SK-N-SH (cell line): ENCODE measurements at regions not wholly inside any gene's neighbourhood (a gene's known extent, or its start where the extent isn't known, plus 50 kb on each side); places are given as distances from the start of the nearest gene placed in this dataset.

ENCODE experiments used
- CTCF ChIA-PET: fragments of 300-600, 350-600 bp; formaldehyde crosslinking; extraction: SDS; loops from one replicate; lab custom pipeline; 2021; lab: Yijun Ruan, JAX
- POLR2A ChIA-PET: fragments of 350-600 bp; sonication (Branson Sonifier 250); formaldehyde crosslinking; extraction: SDS; loops from one replicate; lab custom pipeline; 2020; ENCODE audit warnings: antibody characterized with exemption, inconsistent platforms; lab: Yijun Ruan, JAX
- DNase-seq: peaks from one replicate; pipeline ENCODE4 v3.0.0; 2012
- H2AFZ ChIP-seq: fragments of 200-600 bp; sonication (generic); 2 replicates; pipeline ENCODE4 v1.8.1; 2016; ENCODE audit warnings: antibody characterized with exemption, mild to moderate bottlenecking, low read depth
- H3F3A ChIP-seq: fragments of 200-600 bp; sonication (generic); replicated peaks from 2 replicates; pipeline ENCODE3; 2016; ENCODE audit warnings: antibody characterized with exemption, mild to moderate bottlenecking; ENCODE audit not compliant: insufficient read depth
- H3K27ac ChIP-seq, 2 experiments: fragments of 200-500 bp in 1 of 2; fragments of 200-600 bp in 1 of 2; sonication (Bioruptor generic) in 1 of 2; sonication (generic), shearing (Covaris generic) in 1 of 2; 2 replicates each; pipeline versions ENCODE4 v1.5.1 to v1.6.1; 2014 to 2016; ENCODE audit warnings: low read depth in 2 of 2, inconsistent platforms in 1 of 2, low read length in 1 of 2, mild to moderate bottlenecking in 1 of 2, mixed read lengths in 1 of 2
- H3K27me3 ChIP-seq: fragments of 200-600 bp; sonication (generic), shearing (Covaris generic); 2 replicates; pipeline ENCODE4 v1.6.1; 2016; ENCODE audit warnings: mixed run types; ENCODE audit not compliant: insufficient read depth
- H3K36me3 ChIP-seq, 2 experiments: fragments of 200-500 bp in 1 of 2; fragments of 200-600 bp in 1 of 2; sonication (Bioruptor generic) in 1 of 2; sonication (generic) in 1 of 2; replicated peaks in 1 of 2; 2 replicates each; pipeline versions ENCODE3 to v1.5.1; 2014 to 2016; ENCODE audit warnings: low read length in 1 of 2, mild to moderate bottlenecking in 1 of 2; ENCODE audit not compliant: insufficient read depth in 2 of 2, control insufficient read depth in 1 of 2
- H3K4me1 ChIP-seq, 2 experiments: fragments of 200-500 bp in 1 of 2; fragments of 200-600 bp in 1 of 2; sonication (Bioruptor generic) in 1 of 2; sonication (generic), shearing (Covaris generic) in 1 of 2; 2 replicates each; pipeline versions ENCODE4 v1.5.1 to v1.6.1; 2014 to 2016; ENCODE audit warnings: low read depth in 1 of 2, low read length in 1 of 2, mixed run types in 1 of 2; ENCODE audit not compliant: insufficient read depth in 2 of 2, control insufficient read depth in 1 of 2
- H3K4me2 ChIP-seq: fragments of 200-600 bp; sonication (generic), shearing (Covaris generic); 2 replicates; pipeline ENCODE4 v1.6.1; 2017; ENCODE audit warnings: mixed run types
- H3K4me3 ChIP-seq, 2 experiments: fragments of 200-500 bp in 1 of 2; fragments of 200-600 bp in 1 of 2; sonication (Bioruptor generic) in 1 of 2; sonication (generic), shearing (Covaris generic) in 1 of 2; 2 replicates each; pipeline versions ENCODE4 v1.5.1 to v1.8.1; 2014 to 2016; ENCODE audit warnings: low read depth in 2 of 2, inconsistent platforms in 1 of 2, low read length in 1 of 2, mild to moderate bottlenecking in 1 of 2, mixed read lengths in 1 of 2, moderate library complexity in 1 of 2
- H3K79me2 ChIP-seq: fragments of 200-600 bp; sonication (generic); 2 replicates; pipeline ENCODE4 v1.8.1; 2017; ENCODE audit warnings: mild to moderate bottlenecking; ENCODE audit not compliant: insufficient read depth
- H3K9ac ChIP-seq: fragments of 200-600 bp; sonication (generic); 2 replicates; pipeline ENCODE4 v1.6.1; 2017; ENCODE audit warnings: mixed run types
- H3K9me2 ChIP-seq: fragments of 200-600 bp; sonication (generic); 2 replicates; pipeline ENCODE4 v1.6.1; 2017; ENCODE audit warnings: mixed run types
- H3K9me3 ChIP-seq: fragments of 200-600 bp; sonication (generic); 2 replicates; pipeline ENCODE4 v1.6.1; 2017; ENCODE audit warnings: mixed run types, mild to moderate bottlenecking, moderate library complexity
- H4K20me1 ChIP-seq: fragments of 200-600 bp; sonication (generic); 2 replicates; pipeline ENCODE4 v1.6.1; 2017; ENCODE audit warnings: mild to moderate bottlenecking, mixed run types; ENCODE audit not compliant: insufficient read depth
- CHD2 ChIP-seq: fragments of 150-350 bp; IDR thresholded peaks from 2 replicates; pipeline ENCODE4 v1.6.1; 2018; ENCODE audit warnings: low read length; ENCODE audit not compliant: partially characterized antibody
- ELF1 ChIP-seq: IDR thresholded peaks from 2 replicates; pipeline ENCODE4 v1.4.0; 2012
- EP300 ChIP-seq, 2 experiments: IDR thresholded peaks; 2 replicates each; pipeline versions ENCODE4 v1.4.0 to v1.6.1; 2012; ENCODE audit warnings: borderline replicate concordance in 1 of 2, low read depth in 1 of 2, low read length in 1 of 2
- EZH2phosphoT487 ChIP-seq: fragments of 200-600 bp; sonication (generic); IDR thresholded peaks from 2 replicates; pipeline ENCODE4 v1.6.1; 2017; ENCODE audit warnings: low read depth, mixed run types, mild to moderate bottlenecking, antibody characterized with exemption, moderate library complexity, borderline replicate concordance
- FOSL2 ChIP-seq: IDR thresholded peaks from 2 replicates; pipeline ENCODE4 v1.4.0; 2012; ENCODE audit warnings: low read depth, mild to moderate bottlenecking, moderate library complexity, borderline replicate concordance
- FOXJ3 ChIP-seq: sonication (generic); formaldehyde crosslinking; IDR thresholded peaks from 2 replicates; pipeline ENCODE4 v1.5.1; 2020; ENCODE audit warnings: mild to moderate bottlenecking, missing genetic modification reagents
- GATA2 ChIP-seq: sonication (generic); formaldehyde crosslinking; IDR thresholded peaks from 2 replicates; pipeline ENCODE4 v1.5.0; 2020; ENCODE audit warnings: mild to moderate bottlenecking, missing genetic modification reagents
- JUND ChIP-seq: IDR thresholded peaks from 2 replicates; pipeline ENCODE4 v1.4.0; 2012
- MXI1 ChIP-seq: IDR thresholded peaks from 2 replicates; pipeline ENCODE4 v1.6.1; 2012; ENCODE audit warnings: mild to moderate bottlenecking, low read depth, low read length, improper control_type of control experiment
- RCOR1 ChIP-seq: fragments of 150-350 bp; IDR thresholded peaks from 2 replicates; pipeline ENCODE4 v1.6.1; 2017; ENCODE audit warnings: antibody characterized with exemption, low read length
- RFX5 ChIP-seq: IDR thresholded peaks from 2 replicates; pipeline ENCODE4 v1.6.1; 2012; ENCODE audit warnings: mild to moderate bottlenecking, improper control_type of control experiment, low read length
- TAF1 ChIP-seq: IDR thresholded peaks from 2 replicates; pipeline ENCODE4 v1.6.1; 2012; ENCODE audit warnings: low read depth, mild to moderate bottlenecking, low read length, moderate library complexity, borderline replicate concordance
- YY1 ChIP-seq: IDR thresholded peaks from 2 replicates; pipeline ENCODE4 v1.4.0; 2012; ENCODE audit warnings: low read depth, mild to moderate bottlenecking
- WGBS: methylation state at CpG from one replicate; pipeline ENCODE4 v1.1.6; 2017; ENCODE audit warnings: low lambda C conversion rate; 5-methylcytosine and 5-hydroxymethylcytosine counted together
- TF ChIP-seq, protein P1 (sequence below): fragments of 150-350 bp; IDR thresholded peaks from 2 replicates; pipeline ENCODE4 v1.6.1; 2016; ENCODE audit warnings: mild to moderate bottlenecking, low read depth, low read length
- TF ChIP-seq, protein P2 (sequence below): IDR thresholded peaks from 2 replicates; pipeline ENCODE4 v1.4.0; 2012; ENCODE audit warnings: low read depth, borderline replicate concordance
- TF ChIP-seq, protein P3 (sequence below): fragments of 200-600 bp; sonication (generic); IDR thresholded peaks from 2 replicates; pipeline ENCODE4 v1.6.1; 2017; ENCODE audit warnings: antibody characterized with exemption, mild to moderate bottlenecking, moderate library complexity

DNA sequence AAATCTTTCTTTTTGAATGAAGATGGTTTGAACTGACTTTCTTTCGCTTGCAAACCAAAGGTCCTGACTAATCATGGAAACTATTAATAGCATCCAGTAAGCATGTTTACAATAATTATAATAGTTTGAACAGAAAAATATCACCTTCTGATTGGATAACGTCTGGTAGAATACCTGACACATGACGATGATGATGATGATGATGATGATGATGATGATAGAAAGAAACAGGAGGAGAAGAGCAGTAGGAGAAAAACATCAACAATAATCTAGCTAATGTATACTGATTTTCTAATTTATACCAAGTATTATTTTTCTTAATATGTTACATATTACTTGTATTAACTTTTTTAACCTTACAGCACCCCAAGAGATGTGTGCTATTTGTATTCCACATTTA, 157.5 kb upstream of the SPRY2 start:
- Histone ChIP-seq H3K9me2 (no peaks in the 10 kb centered on the region), H3K4me1 (peaks cover 0 to 5% of the 10 kb centered on the region in 2 experiments; a peak in 2 of 4 replicates), H3K9ac (no peak overlapping the region), H3K36me3 (no peaks in the 10 kb centered on the region), H3K27ac (no peak overlapping the region), H3K4me2 (no peak overlapping the region), H3K27me3 (no peaks in the 10 kb centered on the region), H2AFZ (no peak overlapping the region), H3K4me3 (no peak overlapping the region), H3K9me3 (no peaks in the 10 kb centered on the region), H4K20me1 (no peaks in the 10 kb centered on the region), H3K79me2 (no peaks in the 10 kb centered on the region), H3F3A (no peaks in the 10 kb centered on the region)
- 46% methylated on average over 3 of the region's 3 CpGs for WGBS
- ChIA-PET CTCF (interaction anchor here (0.6 kb wide), 1 partner anchor 29 kb away, joined by 3 read pairs; no protein-coding TSS in a partner anchor), POLR2A (no interaction called here)
- no peak for DNase-seq
- no peak for TF ChIP-seq ELF1
- TF ChIP-seq, protein P1, sequence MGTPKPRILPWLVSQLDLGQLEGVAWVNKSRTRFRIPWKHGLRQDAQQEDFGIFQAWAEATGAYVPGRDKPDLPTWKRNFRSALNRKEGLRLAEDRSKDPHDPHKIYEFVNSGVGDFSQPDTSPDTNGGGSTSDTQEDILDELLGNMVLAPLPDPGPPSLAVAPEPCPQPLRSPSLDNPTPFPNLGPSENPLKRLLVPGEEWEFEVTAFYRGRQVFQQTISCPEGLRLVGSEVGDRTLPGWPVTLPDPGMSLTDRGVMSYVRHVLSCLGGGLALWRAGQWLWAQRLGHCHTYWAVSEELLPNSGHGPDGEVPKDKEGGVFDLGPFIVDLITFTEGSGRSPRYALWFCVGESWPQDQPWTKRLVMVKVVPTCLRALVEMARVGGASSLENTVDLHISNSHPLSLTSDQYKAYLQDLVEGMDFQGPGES: no peak
- TF ChIP-seq GATA2 (CRISPR knock-in tag): no peak
- TF ChIP-seq RFX5: no peak
- TF ChIP-seq FOXJ3: no peak
- TF ChIP-seq TAF1: no peak
- no peak for TF ChIP-seq MXI1
- no peak for TF ChIP-seq EZH2phosphoT487
- no peak for TF ChIP-seq EP300 (IDR thresholded peaks at IDR 0.05; ENCODE audit: borderline replicate concordance in 1 of 2, low read depth in 1 of 2, low read length in 1 of 2)
- no peak for TF ChIP-seq YY1
- no peak for TF ChIP-seq RCOR1
- no peak for TF ChIP-seq CHD2
- TF ChIP-seq, protein P2, sequence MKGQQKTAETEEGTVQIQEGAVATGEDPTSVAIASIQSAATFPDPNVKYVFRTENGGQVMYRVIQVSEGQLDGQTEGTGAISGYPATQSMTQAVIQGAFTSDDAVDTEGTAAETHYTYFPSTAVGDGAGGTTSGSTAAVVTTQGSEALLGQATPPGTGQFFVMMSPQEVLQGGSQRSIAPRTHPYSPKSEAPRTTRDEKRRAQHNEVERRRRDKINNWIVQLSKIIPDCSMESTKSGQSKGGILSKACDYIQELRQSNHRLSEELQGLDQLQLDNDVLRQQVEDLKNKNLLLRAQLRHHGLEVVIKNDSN: no peak
- TF ChIP-seq FOSL2: no peak
- TF ChIP-seq, protein P3, sequence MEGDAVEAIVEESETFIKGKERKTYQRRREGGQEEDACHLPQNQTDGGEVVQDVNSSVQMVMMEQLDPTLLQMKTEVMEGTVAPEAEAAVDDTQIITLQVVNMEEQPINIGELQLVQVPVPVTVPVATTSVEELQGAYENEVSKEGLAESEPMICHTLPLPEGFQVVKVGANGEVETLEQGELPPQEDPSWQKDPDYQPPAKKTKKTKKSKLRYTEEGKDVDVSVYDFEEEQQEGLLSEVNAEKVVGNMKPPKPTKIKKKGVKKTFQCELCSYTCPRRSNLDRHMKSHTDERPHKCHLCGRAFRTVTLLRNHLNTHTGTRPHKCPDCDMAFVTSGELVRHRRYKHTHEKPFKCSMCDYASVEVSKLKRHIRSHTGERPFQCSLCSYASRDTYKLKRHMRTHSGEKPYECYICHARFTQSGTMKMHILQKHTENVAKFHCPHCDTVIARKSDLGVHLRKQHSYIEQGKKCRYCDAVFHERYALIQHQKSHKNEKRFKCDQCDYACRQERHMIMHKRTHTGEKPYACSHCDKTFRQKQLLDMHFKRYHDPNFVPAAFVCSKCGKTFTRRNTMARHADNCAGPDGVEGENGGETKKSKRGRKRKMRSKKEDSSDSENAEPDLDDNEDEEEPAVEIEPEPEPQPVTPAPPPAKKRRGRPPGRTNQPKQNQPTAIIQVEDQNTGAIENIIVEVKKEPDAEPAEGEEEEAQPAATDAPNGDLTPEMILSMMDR: no peak
- no peak for TF ChIP-seq JUND
